H1 (cell line): ENCODE measurements at regions not wholly inside any gene's neighbourhood (a gene's known extent, or its start where the extent isn't known, plus 50 kb on each side); places are given as distances from the start of the nearest gene placed in this dataset. TPM values are rescaled to one million over a fixed set of nuclear protein-coding genes. Genes with fewer than 3 reads are reported as not detected.

ENCODE experiments used
- CTCF ChIA-PET: fragments of 300-600 bp; sonication (Branson Sonifier 250); formaldehyde crosslinking; loops from one replicate; lab custom pipeline; 2021; ENCODE audit not compliant: partially characterized antibody; lab: Charles Lee
- POLR2A ChIA-PET: fragments of 300-600 bp; sonication (Branson Sonifier 250); formaldehyde crosslinking; loops from one replicate; lab custom pipeline; 2021; ENCODE audit warnings: inconsistent platforms; ENCODE audit not compliant: partially characterized antibody; lab: Charles Lee
- DNase-seq, 2 experiments: peaks; one replicate each; pipeline versions ENCODE4 v3.0.0 to v3.0.0-alpha.2; 2010 to 2022; ENCODE audit warnings: low spot score in 2 of 2, low read depth in 1 of 2, mixed read lengths in 1 of 2
- FAIRE-seq: peaks from 2 replicates; lab custom pipeline; 2011; peaks lifted over from hg19 to GRCh38; lab: Jason Lieb, UNC
- H2AFZ ChIP-seq: 2 replicates; pipeline ENCODE4 v1.8.1; 2012; ENCODE audit warnings: low read length, inconsistent platforms
- H2AK5ac ChIP-seq: 2 replicates; pipeline ENCODE4 v1.6.1; 2013; ENCODE audit warnings: low read depth, low read length
- H2BK120ac ChIP-seq: replicated peaks from 2 replicates; pipeline ENCODE3; 2013; ENCODE audit warnings: low read depth, low read length, inconsistent platforms
- H2BK12ac ChIP-seq: 2 replicates; pipeline ENCODE4 v1.6.1; 2013; ENCODE audit warnings: low read depth, low read length
- H2BK15ac ChIP-seq: 2 replicates; pipeline ENCODE4 v1.6.1; 2013; ENCODE audit warnings: low read length
- H2BK20ac ChIP-seq: 2 replicates; pipeline ENCODE4 v1.6.1; 2013; ENCODE audit warnings: low read length
- H2BK5ac ChIP-seq: 2 replicates; pipeline ENCODE4 v1.6.1; 2013; ENCODE audit warnings: low read depth, low read length
- H3K14ac ChIP-seq: 2 replicates; pipeline ENCODE4 v1.6.1; 2013; ENCODE audit warnings: inconsistent platforms; ENCODE audit not compliant: insufficient read length
- H3K18ac ChIP-seq: 2 replicates; pipeline ENCODE4 v1.6.1; 2013; ENCODE audit warnings: low read length; ENCODE audit errors: extremely low read depth
- H3K23ac ChIP-seq: 2 replicates; pipeline ENCODE4 v1.6.1; 2013; ENCODE audit warnings: inconsistent platforms; ENCODE audit not compliant: insufficient read length
- H3K23me2 ChIP-seq: 2 replicates; pipeline ENCODE4 v1.6.1; 2013; ENCODE audit warnings: low read depth, low read length
- H3K27ac ChIP-seq: 2 replicates; pipeline ENCODE4 v1.6.1; 2011; ENCODE audit warnings: low read depth, low read length, inconsistent platforms
- H3K27me3 ChIP-seq, 4 experiments: replicated peaks in 1 of 4; 1 replicate in 1 of 4; 2 replicates in 3 of 4; pipeline versions ENCODE4 v1.6.1 to v1.8.1; 2011 to 2013; ENCODE audit warnings: low read length in 3 of 4, mild to moderate bottlenecking in 3 of 4, inconsistent platforms in 2 of 4, mixed read lengths in 2 of 4, moderate library complexity in 1 of 4; ENCODE audit not compliant: control insufficient read depth in 3 of 4, insufficient read depth in 3 of 4; ENCODE audit errors: extremely low read depth in 1 of 4
- H3K36me3 ChIP-seq, 4 experiments: 2 replicates each; pipeline versions ENCODE4 v1.6.1 to v1.8.1; 2011 to 2013; ENCODE audit warnings: mild to moderate bottlenecking in 4 of 4, low read length in 3 of 4, moderate library complexity in 2 of 4, control low read depth in 1 of 4, inconsistent platforms in 1 of 4; ENCODE audit not compliant: insufficient read depth in 4 of 4, control insufficient read depth in 2 of 4
- H3K4ac ChIP-seq: replicated peaks from 2 replicates; pipeline ENCODE3; 2013; ENCODE audit warnings: low read length, low read depth, mixed read lengths, inconsistent platforms; ENCODE audit not compliant: insufficient read length
- H3K4me1 ChIP-seq, 4 experiments: replicated peaks in 1 of 4; 1 replicate in 1 of 4; 2 replicates in 3 of 4; pipeline versions ENCODE4 v1.6.1 to v1.8.1; 2011 to 2013; ENCODE audit warnings: low read length in 3 of 4, inconsistent platforms in 2 of 4, mixed read lengths in 1 of 4; ENCODE audit not compliant: insufficient read depth in 4 of 4, control insufficient read depth in 3 of 4
- H3K4me2 ChIP-seq, 2 experiments: 2 replicates each; pipeline versions ENCODE4 v1.6.1 to v1.8.1; 2011 to 2013; ENCODE audit warnings: low read depth in 2 of 2, low read length in 2 of 2, control low read depth in 1 of 2, inconsistent platforms in 1 of 2, mild to moderate bottlenecking in 1 of 2; ENCODE audit not compliant: insufficient read depth in 1 of 2
- H3K4me3 ChIP-seq, 4 experiments: fragments of 200-600, 300-600 bp in 1 of 4; sonication (generic), shearing (Covaris generic), sonication (Bioruptor Twin) in 1 of 4; 2 replicates each; pipeline versions ENCODE4 v1.5.1 to v1.8.1; 2011 to 2016; ENCODE audit warnings: low read length in 4 of 4, low read depth in 3 of 4, control low read depth in 2 of 4, inconsistent platforms in 2 of 4, mild to moderate bottlenecking in 2 of 4, mixed read lengths in 1 of 4, moderate library complexity in 1 of 4; ENCODE audit not compliant: insufficient read depth in 2 of 4; ENCODE audit errors: extremely low read depth in 1 of 4
- H3K56ac ChIP-seq: replicated peaks from 2 replicates; pipeline ENCODE3; 2013; ENCODE audit warnings: low read depth, mild to moderate bottlenecking, mixed read lengths, low read length, inconsistent platforms; ENCODE audit not compliant: insufficient read length
- H3K79me1 ChIP-seq: 2 replicates; pipeline ENCODE4 v1.6.1; 2013; ENCODE audit warnings: low read depth, low read length, control low read depth
- H3K79me2 ChIP-seq, 2 experiments: 2 replicates each; pipeline versions ENCODE4 v1.6.1 to v1.8.1; 2012 to 2013; ENCODE audit warnings: low read length in 2 of 2, mild to moderate bottlenecking in 2 of 2, inconsistent platforms in 1 of 2; ENCODE audit not compliant: insufficient read depth in 2 of 2, control insufficient read depth in 1 of 2
- H3K9ac ChIP-seq, 4 experiments: replicated peaks in 1 of 4; 1 replicate in 1 of 4; 2 replicates in 3 of 4; pipeline versions ENCODE4 v1.6.1 to v1.8.1; 2011 to 2013; ENCODE audit warnings: low read depth in 3 of 4, low read length in 3 of 4, control low read depth in 2 of 4, mild to moderate bottlenecking in 2 of 4, moderate library complexity in 2 of 4, inconsistent platforms in 1 of 4; ENCODE audit errors: extremely low read depth in 1 of 4
- H3K9me3 ChIP-seq, 2 experiments: 2 replicates each; pipeline versions ENCODE4 v1.6.1 to v1.8.1; 2012 to 2013; ENCODE audit warnings: mild to moderate bottlenecking in 2 of 2, moderate library complexity in 2 of 2, control low read depth in 1 of 2, inconsistent platforms in 1 of 2, low read depth in 1 of 2, low read length in 1 of 2, mixed read lengths in 1 of 2; ENCODE audit not compliant: insufficient read depth in 2 of 2
- H4K20me1 ChIP-seq, 2 experiments: replicated peaks in 1 of 2; 2 replicates each; pipeline versions ENCODE3 to v1.8.1; 2011 to 2013; ENCODE audit warnings: inconsistent platforms in 2 of 2, low read length in 2 of 2, mild to moderate bottlenecking in 1 of 2; ENCODE audit not compliant: insufficient read depth in 2 of 2, control insufficient read depth in 1 of 2
- H4K5ac ChIP-seq: 2 replicates; pipeline ENCODE4 v1.6.1; 2013; ENCODE audit warnings: low read length, low read depth, mixed read lengths, inconsistent platforms; ENCODE audit not compliant: insufficient read length
- H4K8ac ChIP-seq: 2 replicates; pipeline ENCODE4 v1.8.0; 2013; ENCODE audit warnings: mild to moderate bottlenecking, moderate library complexity, low read length, inconsistent platforms; ENCODE audit not compliant: insufficient read depth; ENCODE audit errors: extremely low read depth
- H4K91ac ChIP-seq: replicated peaks from 2 replicates; pipeline ENCODE3; 2013; ENCODE audit warnings: low read length, mixed read lengths, inconsistent platforms; ENCODE audit not compliant: insufficient read length
- CEBPB ChIP-seq: IDR thresholded peaks from 2 replicates; pipeline ENCODE4 v1.6.1; 2012; ENCODE audit warnings: low read depth, low read length
- TAF1 ChIP-seq: IDR thresholded peaks from 2 replicates; pipeline ENCODE4 v1.6.1; 2011; ENCODE audit warnings: mild to moderate bottlenecking, low read depth, low read length
- WGBS, 2 experiments: shearing (Covaris generic) in 1 of 2; methylation state at CpG; one replicate each; pipeline versions ENCODE4 v1.1.6 to v1.1.7; 2013 to 2015; ENCODE audit warnings: low lambda C conversion rate in 2 of 2, mixed read lengths in 2 of 2, inconsistent platforms in 1 of 2, low coverage in 1 of 2, missing lambda C conversion rate in 1 of 2; ENCODE audit not compliant: insufficient replicate concordance in 2 of 2, insufficient coverage in 1 of 2, insufficient read length in 1 of 2; ENCODE audit errors: extremely low coverage in 1 of 2, missing lambda C conversion rate in 1 of 2; 5-methylcytosine and 5-hydroxymethylcytosine counted together
- small RNA-seq: library from polyadenylated mRNA; stranded (forward); fragments of <200 nt; extraction: miRNeasy Mini kit (QIAGEN cat#:217004); gene quantifications from one replicate; pipeline ENCODE3, GENCODE V24; 2013; ENCODE audit not compliant: insufficient read depth

DNA sequence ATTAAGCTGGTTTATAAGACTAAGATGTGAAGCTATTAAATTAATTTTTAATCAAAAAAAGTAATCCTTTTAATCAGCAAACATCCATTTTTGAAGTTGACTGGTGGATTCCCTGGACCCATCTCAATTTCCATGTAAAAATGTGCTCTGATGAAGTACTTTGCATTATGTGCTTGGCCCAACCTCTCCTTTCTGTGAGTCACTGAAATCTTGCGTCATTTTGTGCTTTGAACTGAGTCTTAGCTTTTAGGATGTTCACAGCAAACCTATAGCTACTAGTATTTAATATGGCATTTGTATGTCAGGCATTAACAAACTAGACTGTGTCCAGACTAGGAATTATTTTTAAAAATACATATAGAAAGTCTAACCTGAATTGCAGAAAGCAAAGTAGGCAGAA lies 55.0 kb upstream of the CDH12 start:
- no peaks in the 10 kb centered on the region for H3K23me2 ChIP-seq
- no peak overlapping the region for H4K5ac ChIP-seq
- no peak overlapping the region for H3K18ac ChIP-seq
- H2BK20ac ChIP-seq, result no peak overlapping the region
- no peak overlapping the region for H3K4ac ChIP-seq
- CTCF ChIA-PET, result interaction anchor here (0.7 to 1.2 kb wide), 2 partner anchors 262 to 1042 kb away, joined by 3 to 5 read pairs; no protein-coding TSS in a partner anchor
- DNase-seq, result no peak
- no peak overlapping the region for H2BK12ac ChIP-seq
- no peaks in the 10 kb centered on the region for H3K79me1 ChIP-seq
- WGBS, 2 experiments, result 95% methylated on average over 1 of the region's 1 CpG; no CpG with 5 or more reads in 1 of the 2 experiments
- no peak for FAIRE-seq
- H3K9me3 ChIP-seq, result no peaks in the 10 kb centered on the region
- H4K8ac ChIP-seq, result no peak overlapping the region
- H2BK15ac ChIP-seq, result no peak overlapping the region
- no peaks in the 10 kb centered on the region for H3K27me3 ChIP-seq
- H2AFZ ChIP-seq, result no peak overlapping the region
- no peaks in the 10 kb centered on the region for H3K79me2 ChIP-seq
- POLR2A ChIA-PET, result no interaction called here
- no peak overlapping the region for H3K4me3 ChIP-seq
- H3K14ac ChIP-seq, result no peak overlapping the region
- H2BK120ac ChIP-seq, result no peak overlapping the region
- no peak overlapping the region for H3K23ac ChIP-seq
- no peak overlapping the region for H3K56ac ChIP-seq
- no peaks in the 10 kb centered on the region for H3K4me1 ChIP-seq
- H4K20me1 ChIP-seq, result no peaks in the 10 kb centered on the region
- H3K9ac ChIP-seq, result no peak overlapping the region
- H2BK5ac ChIP-seq, result no peak overlapping the region
- H3K36me3 ChIP-seq, result no peaks in the 10 kb centered on the region
- no peak overlapping the region for H2AK5ac ChIP-seq
- TF ChIP-seq CEBPB (peak; percentile 27; the same call in 1 of the 2 replicates), TAF1 (no peak)
- H3K4me2 ChIP-seq, result no peak overlapping the region
- H4K91ac ChIP-seq, result no peak overlapping the region
- no peak overlapping the region for H3K27ac ChIP-seq

Small RNAs in the stretch of these regions (small RNA-seq; reads per million reads assigned to genes)
- not detected for gene RF00019
